Transverse colon (tissue), 4 donors: ENCODE measurements at regions not wholly inside any gene's neighbourhood (a gene's known extent, or its start where the extent isn't known, plus 50 kb on each side); places are given as distances from the start of the nearest gene placed in this dataset.

Source experiments
- POLR2AphosphoS5 ChIP-seq, 3 donors: sonication (generic); formaldehyde crosslinking; IDR thresholded peaks; one replicate each; pipeline ENCODE4 v1.6.1; 2016; ENCODE audit warnings: antibody characterized with exemption in 3 of 3
- TF ChIP-seq, protein P1 (sequence below), 5 experiments: fragments of 200-600 bp in 3 of 5; fragments of 450-650 bp in 2 of 5; sonication (generic) in 3 of 5; IDR thresholded peaks; 1 replicate in 2 of 5; 2 replicates in 3 of 5; pipeline ENCODE4 v1.5.1; 2016 to 2017; ENCODE audit warnings: antibody characterized with exemption in 5 of 5, inconsistent platforms in 3 of 5, mild to moderate bottlenecking in 2 of 5, moderate library complexity in 1 of 5

DNA sequence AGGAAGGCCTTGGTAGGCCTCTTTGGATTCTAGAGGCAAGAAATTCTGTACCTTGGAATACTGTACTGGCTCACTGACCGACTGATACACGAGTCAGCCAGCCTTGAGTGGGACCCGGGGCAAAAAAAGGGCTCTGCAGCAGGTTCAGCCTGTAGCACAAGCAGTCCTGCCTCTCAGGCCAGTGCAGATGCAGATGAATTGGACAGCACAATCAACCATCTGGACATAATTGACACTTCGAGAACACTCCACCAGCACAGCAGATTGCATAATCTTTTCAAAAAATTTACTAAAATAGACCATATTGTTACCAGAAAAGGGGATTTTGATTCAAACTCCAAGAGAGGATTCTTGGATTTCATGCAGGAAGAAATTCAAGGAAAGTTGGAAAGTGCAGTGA lies 241.6 kb downstream of the RPIA start:
- no peak for TF ChIP-seq POLR2AphosphoS5 (IDR thresholded peaks at IDR 0.05)
- TF ChIP-seq, protein P1, sequence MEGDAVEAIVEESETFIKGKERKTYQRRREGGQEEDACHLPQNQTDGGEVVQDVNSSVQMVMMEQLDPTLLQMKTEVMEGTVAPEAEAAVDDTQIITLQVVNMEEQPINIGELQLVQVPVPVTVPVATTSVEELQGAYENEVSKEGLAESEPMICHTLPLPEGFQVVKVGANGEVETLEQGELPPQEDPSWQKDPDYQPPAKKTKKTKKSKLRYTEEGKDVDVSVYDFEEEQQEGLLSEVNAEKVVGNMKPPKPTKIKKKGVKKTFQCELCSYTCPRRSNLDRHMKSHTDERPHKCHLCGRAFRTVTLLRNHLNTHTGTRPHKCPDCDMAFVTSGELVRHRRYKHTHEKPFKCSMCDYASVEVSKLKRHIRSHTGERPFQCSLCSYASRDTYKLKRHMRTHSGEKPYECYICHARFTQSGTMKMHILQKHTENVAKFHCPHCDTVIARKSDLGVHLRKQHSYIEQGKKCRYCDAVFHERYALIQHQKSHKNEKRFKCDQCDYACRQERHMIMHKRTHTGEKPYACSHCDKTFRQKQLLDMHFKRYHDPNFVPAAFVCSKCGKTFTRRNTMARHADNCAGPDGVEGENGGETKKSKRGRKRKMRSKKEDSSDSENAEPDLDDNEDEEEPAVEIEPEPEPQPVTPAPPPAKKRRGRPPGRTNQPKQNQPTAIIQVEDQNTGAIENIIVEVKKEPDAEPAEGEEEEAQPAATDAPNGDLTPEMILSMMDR (IDR thresholded peaks at IDR 0.05): no peak
